NCI-H1694 (cell line): ENCODE measurements at regions not wholly inside any gene's neighbourhood (a gene's known extent, or its start where the extent isn't known, plus 50 kb on each side); places are given as distances from the start of the nearest gene placed in this dataset.
A peak's percentile ranks its signal among the peaks of the same experiment; 100 is the strongest.
"Not testable (repeated sequence)": the region's sequence is repeated elsewhere in the genome, so short reads cannot be mapped to it uniquely, and the experiment has no call there.

Experiments
- DNase-seq: peaks from one replicate; lab custom pipeline; 2025; lab: John Stamatoyannopoulos, UW

DNA sequence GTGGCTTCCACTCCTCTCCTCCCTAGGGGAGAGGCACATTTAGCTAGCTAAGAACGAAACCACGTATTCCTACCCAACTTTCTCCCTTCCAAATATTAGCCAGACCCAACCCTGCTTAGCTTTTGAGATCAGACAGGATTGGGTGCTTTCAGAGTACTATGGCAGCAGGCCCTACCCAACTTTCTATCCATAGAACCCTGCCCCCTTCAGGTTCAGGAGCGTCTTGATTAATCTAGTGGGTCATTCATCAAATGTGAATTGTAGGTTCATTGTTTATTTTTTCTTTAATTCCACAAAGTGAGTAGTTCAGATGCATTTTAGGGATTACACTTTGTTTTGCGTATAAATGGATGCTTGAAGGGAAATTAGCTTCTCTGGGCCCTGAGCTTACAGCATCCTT is 188.3 kb downstream of the MIB1 start:
- no peak for DNase-seq

DNA sequence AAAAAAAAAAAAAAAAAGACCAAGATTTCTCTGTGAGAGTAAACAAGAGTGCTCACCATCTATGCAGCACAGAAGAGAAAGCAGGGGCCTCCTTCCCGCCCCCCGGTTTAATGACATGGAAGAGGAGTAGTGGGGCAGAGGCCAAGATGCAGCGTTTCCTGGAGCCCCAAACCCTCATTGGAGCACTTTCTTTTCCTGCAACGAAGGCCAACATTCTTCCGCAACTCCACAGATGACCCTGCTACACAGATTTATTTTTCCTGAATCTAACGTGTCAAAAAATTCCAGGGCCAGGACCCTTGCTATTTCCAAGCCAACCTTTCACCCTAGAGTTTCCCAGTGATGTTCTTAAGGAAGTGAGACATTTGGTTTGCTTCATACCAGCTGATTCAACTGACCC is 189.6 kb downstream of the MIB1 start:
- no peak for DNase-seq

GRCh38 chr18:21933931-21934765 is 193.6 kb downstream of the MIB1 start:
- no peak for DNase-seq

- DNase-seq = no peak
These were observed 194.1 kb downstream of the MIB1 start for GRCh38 chr18:21934766-21935015.

GRCh38 chr18:21943456-21943855 is 202.9 kb downstream of the MIB1 start:
- no peak for DNase-seq

GRCh38 chr18:21949326-21950015 is 208.9 kb downstream of the MIB1 start:
- DNase-seq = no peak

DNA sequence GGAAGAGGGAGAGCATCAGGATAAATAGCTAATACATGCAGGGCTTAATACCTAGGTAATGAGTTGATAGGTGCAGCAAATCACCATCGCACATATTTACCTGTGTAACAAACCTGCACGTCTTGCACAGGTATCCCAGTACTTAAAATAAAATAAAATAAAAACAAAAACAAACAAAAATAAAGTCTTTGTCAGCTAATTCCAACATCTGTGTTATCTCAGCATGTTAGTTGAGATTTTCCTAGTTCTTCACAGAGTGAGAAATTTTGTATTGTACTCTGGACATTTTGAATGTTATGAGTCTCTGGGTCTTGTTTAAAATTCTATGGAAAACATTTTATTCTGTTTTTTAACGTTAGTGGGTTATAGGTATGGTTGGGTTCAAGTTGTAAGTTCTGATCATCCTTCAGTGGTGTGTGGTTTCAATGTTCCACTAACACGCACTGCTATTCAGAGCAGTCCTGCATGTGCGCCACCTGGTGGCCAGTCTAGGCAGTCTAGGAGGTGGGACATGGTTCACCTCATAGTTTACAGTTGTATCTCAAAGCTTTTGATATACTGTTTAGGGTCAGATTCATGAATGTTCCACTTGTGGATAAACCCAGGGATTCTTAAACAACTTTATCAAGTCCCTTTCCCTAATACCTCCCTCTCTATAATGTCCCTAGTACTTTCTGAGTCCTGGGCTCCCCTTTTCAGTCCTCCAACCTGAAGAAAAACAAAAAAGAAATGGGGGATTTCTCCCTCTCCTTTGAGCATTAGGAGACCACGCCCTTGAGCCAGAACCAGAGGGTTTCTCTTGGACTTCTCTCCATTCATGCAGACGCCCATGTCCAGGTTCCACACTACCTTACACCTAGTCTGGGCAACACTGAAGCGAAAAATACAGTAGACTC is 213.4 kb upstream of the GATA6 start:
- DNase-seq = peak; percentile 59

DNA sequence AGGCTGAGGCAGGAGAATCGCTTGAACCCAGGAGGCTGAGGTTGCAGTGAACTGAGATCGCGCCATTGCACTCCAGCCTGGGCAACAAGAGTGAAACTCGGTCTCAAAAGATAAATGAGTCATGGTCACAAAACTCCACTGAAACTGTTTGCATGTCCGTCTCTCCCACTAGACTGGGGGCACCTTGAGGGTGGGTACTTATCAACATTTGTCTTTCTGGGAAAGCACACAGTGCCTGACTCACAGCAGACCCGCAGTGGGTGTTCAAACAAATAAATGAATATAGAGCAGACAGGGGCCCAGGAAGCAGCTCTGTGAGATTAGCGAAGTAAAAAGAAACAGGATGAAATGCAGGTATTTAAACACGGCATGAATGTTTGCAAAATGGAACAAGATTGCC is 211.1 kb upstream of the GATA6 start:
- DNase-seq = no peak

DNA sequence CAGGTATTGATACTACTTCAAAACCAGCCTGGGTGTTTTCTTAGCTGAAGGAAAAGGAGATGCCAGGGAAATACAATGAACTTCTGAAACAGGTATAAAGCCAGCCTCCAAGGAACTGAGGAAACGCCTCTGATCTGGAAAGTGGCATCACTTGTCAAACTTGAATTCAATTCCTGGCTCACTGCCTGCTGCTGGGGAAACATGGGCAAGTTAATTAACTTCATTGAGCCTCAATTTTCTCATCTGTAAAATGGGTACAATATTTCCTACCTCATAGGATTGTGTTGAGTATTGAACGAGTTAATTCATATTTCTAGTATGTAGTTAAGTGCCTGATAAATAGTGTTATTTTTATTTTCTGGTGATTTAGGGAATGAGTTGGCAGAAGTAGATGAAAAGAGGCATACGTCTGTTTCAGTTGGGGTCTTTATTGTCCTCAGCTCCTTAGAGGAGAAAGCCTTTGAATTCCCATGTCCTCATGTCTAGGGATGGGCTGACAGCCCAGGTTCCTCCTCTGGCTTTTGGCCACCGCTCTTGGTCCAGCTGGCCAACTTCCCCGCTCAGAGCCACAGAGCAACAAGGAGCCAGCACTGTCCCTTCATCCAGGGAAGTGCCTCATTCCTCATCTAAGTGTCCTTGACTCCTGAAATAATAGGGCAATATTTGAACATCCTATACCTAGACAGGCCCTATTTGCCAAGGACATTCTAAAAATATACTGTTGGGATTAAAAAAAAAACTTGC is 210.5 kb upstream of the GATA6 start:
- no peak for DNase-seq

DNA sequence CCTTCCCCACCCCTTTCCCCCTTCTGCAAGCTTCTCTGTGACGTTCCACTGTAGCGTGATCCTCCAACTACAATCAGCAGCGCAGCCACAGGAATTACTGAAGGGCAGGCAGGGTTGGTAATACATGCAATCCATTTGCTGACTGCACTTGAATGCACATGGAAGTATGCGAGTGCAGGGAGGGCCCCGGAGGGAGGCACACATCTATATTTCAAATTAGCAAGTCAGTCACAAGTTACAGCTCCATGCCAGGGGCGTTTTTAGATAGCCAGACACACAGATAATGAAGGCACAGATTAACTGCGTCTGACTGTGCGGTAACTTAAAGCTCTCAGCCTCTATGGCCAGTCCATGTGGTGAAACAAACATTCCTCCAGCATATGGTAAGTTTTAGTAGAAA is 209.2 kb upstream of the GATA6 start:
- no peak for DNase-seq

GRCh38 chr18:21963336-21963735 is 206.1 kb upstream of the GATA6 start:
- no peak for DNase-seq

GRCh38 chr18:21968338-21968737 is 201.1 kb upstream of the GATA6 start:
- DNase-seq = no peak

DNA sequence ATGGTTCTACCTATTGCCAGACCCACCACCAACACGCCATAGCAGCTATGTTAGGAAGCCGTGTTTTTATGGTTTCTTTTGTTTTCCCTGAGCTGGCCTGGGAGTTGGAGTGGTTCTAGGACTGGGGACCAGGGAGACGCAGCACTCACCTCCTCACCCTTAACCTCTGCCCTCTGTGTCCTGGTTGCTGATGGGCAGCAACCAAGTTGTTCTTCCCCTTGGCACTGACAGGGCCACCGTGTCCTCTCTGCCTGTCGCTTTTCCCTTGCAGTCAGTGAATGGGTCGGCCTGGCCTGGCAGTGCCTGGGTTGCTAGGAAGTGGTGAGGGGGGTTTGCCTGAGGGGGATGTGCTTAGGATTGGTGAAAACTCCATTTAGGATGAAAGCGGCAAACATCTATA is 197.1 kb upstream of the GATA6 start:
- DNase-seq = no peak

DNA sequence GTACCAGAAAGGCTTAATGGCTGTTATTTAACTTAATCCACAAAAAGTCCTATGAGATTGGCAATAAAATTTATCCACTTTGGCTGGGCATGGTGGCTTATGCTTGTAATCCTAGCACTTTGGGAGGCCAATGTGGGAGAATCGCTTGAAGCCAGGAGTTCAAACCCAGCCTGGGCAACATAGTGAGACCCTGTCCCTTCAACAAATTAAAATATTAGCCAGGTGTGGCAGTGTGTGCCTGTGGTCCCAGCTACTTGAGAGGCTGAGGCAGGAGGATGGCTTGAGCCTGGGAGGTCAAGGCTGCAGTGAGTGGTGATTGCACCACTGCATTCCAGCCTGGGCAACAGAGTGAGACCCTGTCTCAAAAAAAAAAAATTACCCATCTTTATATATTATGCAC is 193.4 kb upstream of the GATA6 start:
- DNase-seq = not testable (repeated sequence)

- no peak for DNase-seq
These were observed 190.7 kb upstream of the GATA6 start for GRCh38 chr18:21978546-21979170.

- DNase-seq = no peak
These were observed 190.2 kb upstream of the GATA6 start for GRCh38 chr18:21979171-21979560.

GRCh38 chr18:21979759-21980158 is 189.6 kb upstream of the GATA6 start:
- DNase-seq = no peak

DNA sequence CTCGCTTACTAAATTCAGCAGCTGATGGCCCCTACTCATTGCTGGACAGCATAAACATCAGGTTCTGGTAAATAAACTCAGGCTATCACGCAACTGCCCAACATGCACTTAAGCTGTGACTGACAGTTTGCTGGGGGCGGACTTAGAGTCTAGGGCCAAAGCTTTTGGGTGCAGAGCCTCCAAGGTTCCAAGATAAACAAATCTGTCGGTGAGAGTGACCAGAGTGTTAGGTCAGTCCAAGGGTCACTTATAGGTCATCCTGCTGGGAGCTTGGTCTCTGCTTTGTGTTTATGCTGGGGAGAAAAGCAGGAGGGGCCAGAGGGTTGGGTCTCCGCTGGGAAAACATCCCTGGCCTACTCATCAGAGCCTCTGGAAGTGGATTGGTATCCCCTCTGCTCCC is 188.6 kb upstream of the GATA6 start:
- no peak for DNase-seq

DNA sequence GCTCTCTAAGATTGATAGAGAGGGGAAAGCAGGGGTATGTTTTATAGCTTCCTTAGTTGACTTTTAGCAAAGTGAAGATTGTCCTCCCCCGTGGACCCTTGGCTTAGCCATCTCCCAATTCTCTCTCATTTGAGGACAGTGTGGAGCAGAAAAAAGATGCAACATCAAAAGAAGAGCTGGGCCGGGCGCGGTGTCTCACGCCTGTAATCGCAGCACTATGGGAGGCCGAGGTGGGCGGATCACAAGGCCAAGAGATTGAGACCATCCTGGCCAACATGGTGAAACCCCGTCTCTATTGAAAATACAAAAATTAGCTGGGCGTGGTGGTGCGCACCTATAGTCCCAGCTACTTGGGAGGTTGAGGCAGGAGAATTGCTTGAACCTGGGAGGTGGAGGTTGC is 187.9 kb upstream of the GATA6 start:
- not testable (repeated sequence) for DNase-seq

DNA sequence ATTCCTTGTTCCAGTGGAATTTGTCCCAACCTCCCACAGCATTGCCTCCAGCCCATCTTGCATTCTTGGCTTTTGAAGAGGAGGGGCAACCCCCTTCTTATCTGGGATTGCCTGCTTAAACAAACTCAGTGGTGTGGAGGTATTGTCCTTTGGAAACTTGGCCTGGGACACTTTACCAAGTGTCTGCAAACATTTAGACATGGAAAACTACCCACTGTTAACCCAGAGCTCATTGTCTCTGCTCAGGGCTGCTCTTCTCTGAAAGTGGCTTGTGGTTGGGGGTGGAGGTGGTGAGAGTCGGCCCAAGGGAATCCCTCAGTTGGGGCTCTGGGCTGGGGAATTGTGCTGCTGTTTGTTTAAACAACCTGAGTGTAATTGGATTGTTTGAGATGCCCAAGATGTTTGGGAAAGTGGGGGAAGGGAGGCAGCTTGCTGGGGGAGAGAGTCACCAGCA is 178.3 kb upstream of the GATA6 start:
- DNase-seq = no peak

DNA sequence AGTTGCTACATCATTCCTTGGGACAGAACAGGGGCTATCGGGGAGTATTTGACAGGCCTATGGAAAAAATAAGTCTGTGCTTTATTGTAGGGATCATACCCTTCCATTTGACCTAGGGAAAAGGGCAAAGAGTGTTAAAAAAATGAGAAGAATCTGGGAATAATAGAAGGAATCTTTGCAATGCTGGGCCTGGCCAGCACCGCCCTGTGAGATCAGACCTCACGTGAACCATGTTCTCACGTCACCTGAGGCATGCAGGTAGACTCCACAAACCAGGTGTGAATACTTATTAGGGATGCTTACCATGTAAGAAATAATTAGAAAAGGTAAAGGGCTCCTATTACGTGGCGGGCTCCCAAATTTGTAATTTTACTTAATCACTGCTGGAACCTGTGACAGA is 177.5 kb upstream of the GATA6 start:
- no peak for DNase-seq
